NB4 (cell line): ENCODE measurements at regions not wholly inside any gene's neighbourhood (a gene's known extent, or its start where the extent isn't known, plus 50 kb on each side); places are given as distances from the start of the nearest gene placed in this dataset.

Source experiments
- POLR2A ChIP-seq: IDR thresholded peaks from 2 replicates; pipeline ENCODE4 v1.6.1; 2011; ENCODE audit warnings: mild to moderate bottlenecking; ENCODE audit not compliant: insufficient read length; ENCODE audit errors: extremely low read depth
- TF ChIP-seq, protein P1 (sequence below): IDR thresholded peaks from one replicate; pipeline ENCODE4 v1.5.1; 2012; ENCODE audit warnings: low read depth, low read length

DNA sequence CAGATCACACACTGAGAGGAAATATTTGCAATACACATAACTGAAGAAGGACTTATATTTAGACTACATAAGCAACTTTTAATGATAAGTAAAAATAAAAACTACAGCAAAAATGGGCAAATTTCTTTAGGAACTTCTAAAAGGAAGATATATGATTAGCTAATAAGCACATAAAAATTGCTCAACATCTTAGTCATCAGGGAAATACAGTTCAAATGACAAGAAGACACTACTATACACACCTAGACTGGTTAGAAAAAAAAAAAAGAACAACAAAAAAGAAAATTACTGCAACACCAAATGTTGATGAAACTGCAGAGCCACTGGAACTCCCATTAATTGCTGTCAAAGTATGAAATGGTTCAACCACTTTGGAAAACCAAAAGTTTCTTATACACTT lies 1247.5 kb upstream of the ACVR2A start:
- TF ChIP-seq, protein P1, sequence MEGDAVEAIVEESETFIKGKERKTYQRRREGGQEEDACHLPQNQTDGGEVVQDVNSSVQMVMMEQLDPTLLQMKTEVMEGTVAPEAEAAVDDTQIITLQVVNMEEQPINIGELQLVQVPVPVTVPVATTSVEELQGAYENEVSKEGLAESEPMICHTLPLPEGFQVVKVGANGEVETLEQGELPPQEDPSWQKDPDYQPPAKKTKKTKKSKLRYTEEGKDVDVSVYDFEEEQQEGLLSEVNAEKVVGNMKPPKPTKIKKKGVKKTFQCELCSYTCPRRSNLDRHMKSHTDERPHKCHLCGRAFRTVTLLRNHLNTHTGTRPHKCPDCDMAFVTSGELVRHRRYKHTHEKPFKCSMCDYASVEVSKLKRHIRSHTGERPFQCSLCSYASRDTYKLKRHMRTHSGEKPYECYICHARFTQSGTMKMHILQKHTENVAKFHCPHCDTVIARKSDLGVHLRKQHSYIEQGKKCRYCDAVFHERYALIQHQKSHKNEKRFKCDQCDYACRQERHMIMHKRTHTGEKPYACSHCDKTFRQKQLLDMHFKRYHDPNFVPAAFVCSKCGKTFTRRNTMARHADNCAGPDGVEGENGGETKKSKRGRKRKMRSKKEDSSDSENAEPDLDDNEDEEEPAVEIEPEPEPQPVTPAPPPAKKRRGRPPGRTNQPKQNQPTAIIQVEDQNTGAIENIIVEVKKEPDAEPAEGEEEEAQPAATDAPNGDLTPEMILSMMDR: no peak
- TF ChIP-seq POLR2A: no peak
